H9 (cell line): ENCODE measurements at regions not wholly inside any gene's neighbourhood (a gene's known extent, or its start where the extent isn't known, plus 50 kb on each side); places are given as distances from the start of the nearest gene placed in this dataset.

Experiments
- DNase-seq: peaks from one replicate; pipeline ENCODE4 v3.0.0-alpha.2; 2017
- H2AFZ ChIP-seq: one replicate; pipeline ENCODE4 v1.6.1; 2013; ENCODE audit warnings: mild to moderate bottlenecking, low read length, control low read depth, moderate library complexity
- H2AK5ac ChIP-seq: 2 replicates; pipeline ENCODE4 v1.6.1; 2013; ENCODE audit warnings: low read length, control low read depth, mixed read lengths; ENCODE audit not compliant: insufficient read length
- H2BK120ac ChIP-seq: one replicate; pipeline ENCODE4 v1.6.1; 2013; ENCODE audit warnings: low read depth, mild to moderate bottlenecking, low read length, control low read depth, inconsistent platforms; ENCODE audit not compliant: poor library complexity, severe bottlenecking
- H2BK12ac ChIP-seq: 2 replicates; pipeline ENCODE4 v1.6.1; 2013; ENCODE audit warnings: low read length, control low read depth, mixed read lengths, low read depth; ENCODE audit not compliant: insufficient read length
- H2BK15ac ChIP-seq: 2 replicates; pipeline ENCODE4 v1.6.1; 2013; ENCODE audit warnings: low read depth, low read length, control low read depth
- H2BK20ac ChIP-seq: one replicate; pipeline ENCODE4 v1.6.1; 2013; ENCODE audit warnings: low read depth, mild to moderate bottlenecking, low read length, control low read depth, inconsistent platforms; ENCODE audit not compliant: poor library complexity, severe bottlenecking
- H2BK5ac ChIP-seq: 2 replicates; pipeline ENCODE4 v1.6.1; 2013; ENCODE audit warnings: low read length, control low read depth, mixed read lengths; ENCODE audit not compliant: insufficient read length
- H3K14ac ChIP-seq: 2 replicates; pipeline ENCODE4 v1.6.1; 2013; ENCODE audit warnings: low read length, control low read depth; ENCODE audit not compliant: insufficient read depth
- H3K18ac ChIP-seq: 2 replicates; pipeline ENCODE4 v1.6.1; 2013; ENCODE audit warnings: low read depth, mild to moderate bottlenecking, mixed read lengths, low read length, control low read depth; ENCODE audit not compliant: insufficient read length
- H3K23ac ChIP-seq: 2 replicates; pipeline ENCODE4 v1.6.1; 2013; ENCODE audit warnings: low read length, control low read depth, mixed read lengths, low read depth; ENCODE audit not compliant: insufficient read length
- H3K23me2 ChIP-seq: 2 replicates; pipeline ENCODE4 v1.6.1; 2013; ENCODE audit warnings: low read depth, mild to moderate bottlenecking, mixed read lengths, low read length, control low read depth; ENCODE audit not compliant: insufficient read length, poor library complexity, severe bottlenecking
- H3K27ac ChIP-seq: 2 replicates; pipeline ENCODE4 v1.5.1; 2013; ENCODE audit warnings: low read length, control low read depth, mixed read lengths, low read depth; ENCODE audit not compliant: insufficient read length
- H3K27me3 ChIP-seq: 2 replicates; pipeline ENCODE4 v1.6.1; 2013; ENCODE audit warnings: low read length, control low read depth, inconsistent platforms; ENCODE audit not compliant: insufficient read depth
- H3K4ac ChIP-seq: 2 replicates; pipeline ENCODE4 v1.6.1; 2013; ENCODE audit warnings: low read depth, mild to moderate bottlenecking, control low read depth, inconsistent platforms, low read length, moderate library complexity
- H3K4me1 ChIP-seq: 2 replicates; pipeline ENCODE4 v1.6.1; 2013; ENCODE audit warnings: low read length, control low read depth, inconsistent platforms; ENCODE audit not compliant: insufficient read depth
- H3K4me2 ChIP-seq: 2 replicates; pipeline ENCODE4 v1.6.1; 2013; ENCODE audit warnings: low read length, control low read depth, mixed read lengths; ENCODE audit not compliant: insufficient read length, insufficient read depth
- H3K56ac ChIP-seq: 2 replicates; pipeline ENCODE4 v1.6.1; 2013; ENCODE audit warnings: low read depth, mild to moderate bottlenecking, mixed read lengths, low read length, control low read depth; ENCODE audit not compliant: insufficient read length
- H3K79me1 ChIP-seq: 2 replicates; pipeline ENCODE4 v1.6.1; 2013; ENCODE audit warnings: low read depth, mild to moderate bottlenecking, moderate library complexity, low read length, control low read depth, inconsistent platforms; ENCODE audit not compliant: insufficient read depth, poor library complexity, severe bottlenecking
- H3K79me2 ChIP-seq: 2 replicates; pipeline ENCODE4 v1.6.1; 2013; ENCODE audit warnings: low read length, control low read depth, inconsistent platforms; ENCODE audit not compliant: insufficient read depth
- H3K9ac ChIP-seq: 2 replicates; pipeline ENCODE4 v1.6.1; 2013; ENCODE audit warnings: low read length, control low read depth, mixed read lengths; ENCODE audit not compliant: insufficient read length; ENCODE audit errors: extremely low read depth
- H3K9me3 ChIP-seq: one replicate; pipeline ENCODE4 v1.6.1; 2013; ENCODE audit warnings: low read depth, low read length, inconsistent platforms; ENCODE audit not compliant: control insufficient read depth
- H3T11ph ChIP-seq: one replicate; pipeline ENCODE4 v1.6.1; 2013; ENCODE audit warnings: mild to moderate bottlenecking, low read length, control low read depth, inconsistent platforms
- H4K20me1 ChIP-seq: one replicate; pipeline ENCODE4 v1.6.1; 2013; ENCODE audit not compliant: control insufficient read depth, insufficient read length, insufficient read depth
- H4K5ac ChIP-seq: 2 replicates; pipeline ENCODE4 v1.6.1; 2013; ENCODE audit warnings: low read depth, mild to moderate bottlenecking, mixed read lengths, low read length, control low read depth; ENCODE audit not compliant: insufficient read length
- H4K8ac ChIP-seq: replicated peaks from 2 replicates; pipeline ENCODE4 v1.6.1; 2013; ENCODE audit warnings: low read length, control low read depth, mixed read lengths, low read depth; ENCODE audit not compliant: insufficient read length
- H4K91ac ChIP-seq: 2 replicates; pipeline ENCODE4 v1.6.1; 2013; ENCODE audit warnings: low read depth, mild to moderate bottlenecking, moderate library complexity, mixed read lengths, low read length, control low read depth; ENCODE audit not compliant: insufficient read length
- H3K27ac Mint-ChIP-seq, 3 experiments: 2 replicates in 2 of 3; 3 replicates in 1 of 3; pipeline ENCODE4 v1.8.0; 2020 to 2021; ENCODE audit warnings: mixed read lengths in 3 of 3, mild to moderate bottlenecking in 1 of 3, moderate library complexity in 1 of 3
- H3K27me3 Mint-ChIP-seq: 2 replicates; pipeline ENCODE4 v1.8.0; 2021; ENCODE audit warnings: low read depth, mild to moderate bottlenecking, moderate library complexity, mixed read lengths
- H3K36me3 Mint-ChIP-seq, 3 experiments: 2 replicates in 2 of 3; 3 replicates in 1 of 3; pipeline ENCODE4 v1.8.0; 2020 to 2021; ENCODE audit warnings: low read depth in 3 of 3, mixed read lengths in 3 of 3; ENCODE audit not compliant: insufficient read depth in 1 of 3
- H3K4me1 Mint-ChIP-seq, 2 experiments: 2 replicates each; pipeline ENCODE4 v1.8.0; 2020; ENCODE audit warnings: mixed read lengths in 2 of 2
- H3K4me3 Mint-ChIP-seq, 2 experiments: 2 replicates in 1 of 2; 3 replicates in 1 of 2; pipeline ENCODE4 v1.8.0; 2020 to 2021; ENCODE audit warnings: mild to moderate bottlenecking in 2 of 2, mixed read lengths in 2 of 2, moderate library complexity in 1 of 2
- H3K9me3 Mint-ChIP-seq, 2 experiments: 2 replicates in 1 of 2; 3 replicates in 1 of 2; pipeline ENCODE4 v1.8.0; 2020; ENCODE audit warnings: mild to moderate bottlenecking in 2 of 2, mixed read lengths in 2 of 2, moderate library complexity in 1 of 2
- WGBS: extraction: QIAGEN DNeasy Blood & Tissue Kit; methylation state at CpG from one replicate; pipeline ENCODE4 v1.1.7; 2013; ENCODE audit warnings: missing lambda C conversion rate, low lambda C conversion rate, mixed read lengths; ENCODE audit not compliant: insufficient read length; ENCODE audit errors: extremely low coverage; 5-methylcytosine and 5-hydroxymethylcytosine counted together
- TF ChIP-seq, protein P1 (sequence below): fragments of 200-600 bp; sonication (generic); conservative IDR thresholded peaks from 3 replicates; pipeline ENCODE4 v1.8.0; 2021; ENCODE audit warnings: antibody characterized with exemption, mild to moderate bottlenecking

DNA sequence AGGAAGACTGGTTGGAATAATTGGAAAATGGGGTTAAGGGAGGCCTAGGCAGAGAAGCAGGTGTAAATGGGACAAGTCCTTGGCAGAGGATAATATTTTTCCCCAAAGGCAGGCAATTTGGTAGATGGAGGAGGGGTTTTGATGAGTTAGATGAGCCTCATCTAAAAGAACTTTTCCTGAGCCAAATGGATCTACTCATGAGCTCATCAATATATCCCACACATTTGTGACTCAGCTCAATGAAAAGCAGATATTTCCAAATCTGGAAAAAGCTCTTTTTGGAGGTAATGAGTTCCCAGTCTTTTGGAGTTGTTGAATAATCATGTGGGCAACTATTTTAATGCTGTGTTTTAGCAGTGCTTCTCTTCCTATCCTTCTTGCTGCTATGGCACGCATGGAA, 685.5 kb upstream of the CITED2 start:
- Histone ChIP-seq H3K79me1 (no peaks in the 10 kb centered on the region), H4K20me1 (no peaks in the 10 kb centered on the region), H4K8ac (no peak overlapping the region), H3K14ac (no peak overlapping the region), H2BK15ac (no peak overlapping the region), H3K23me2 (no peaks in the 10 kb centered on the region), H3T11ph (no peak overlapping the region), H3K79me2 (no peaks in the 10 kb centered on the region), H3K56ac (no peak overlapping the region), H3K18ac (no peak overlapping the region), H3K9ac (no peak overlapping the region), H3K9me3 (no peaks in the 10 kb centered on the region), H4K91ac (no peak overlapping the region), H2BK120ac (no peak overlapping the region), H3K27ac (no peak overlapping the region), H3K27me3 (no peaks in the 10 kb centered on the region), H4K5ac (no peak overlapping the region), H2BK5ac (no peak overlapping the region), H2BK20ac (no peak overlapping the region), H3K4me2 (no peak overlapping the region), H2BK12ac (no peak overlapping the region), H3K23ac (no peak overlapping the region), H2AFZ (no peak overlapping the region), H3K4me1 (no peaks in the 10 kb centered on the region; the same call in 1 of the 2 replicates), H3K4ac (no peak overlapping the region), H2AK5ac (no peak overlapping the region)
- H3K27ac Mint-ChIP-seq, result no peak overlapping the region
- peaks cover 0 to 4% (median 0%) of the 10 kb centered on the region in 3 experiments; a peak in 3 of 7 replicates for H3K36me3 Mint-ChIP-seq
- no peaks in the 10 kb centered on the region for H3K9me3 Mint-ChIP-seq
- WGBS, result no CpG with 5 or more reads among the region's 1 CpG
- no peak overlapping the region for H3K4me3 Mint-ChIP-seq
- TF ChIP-seq, protein P1, sequence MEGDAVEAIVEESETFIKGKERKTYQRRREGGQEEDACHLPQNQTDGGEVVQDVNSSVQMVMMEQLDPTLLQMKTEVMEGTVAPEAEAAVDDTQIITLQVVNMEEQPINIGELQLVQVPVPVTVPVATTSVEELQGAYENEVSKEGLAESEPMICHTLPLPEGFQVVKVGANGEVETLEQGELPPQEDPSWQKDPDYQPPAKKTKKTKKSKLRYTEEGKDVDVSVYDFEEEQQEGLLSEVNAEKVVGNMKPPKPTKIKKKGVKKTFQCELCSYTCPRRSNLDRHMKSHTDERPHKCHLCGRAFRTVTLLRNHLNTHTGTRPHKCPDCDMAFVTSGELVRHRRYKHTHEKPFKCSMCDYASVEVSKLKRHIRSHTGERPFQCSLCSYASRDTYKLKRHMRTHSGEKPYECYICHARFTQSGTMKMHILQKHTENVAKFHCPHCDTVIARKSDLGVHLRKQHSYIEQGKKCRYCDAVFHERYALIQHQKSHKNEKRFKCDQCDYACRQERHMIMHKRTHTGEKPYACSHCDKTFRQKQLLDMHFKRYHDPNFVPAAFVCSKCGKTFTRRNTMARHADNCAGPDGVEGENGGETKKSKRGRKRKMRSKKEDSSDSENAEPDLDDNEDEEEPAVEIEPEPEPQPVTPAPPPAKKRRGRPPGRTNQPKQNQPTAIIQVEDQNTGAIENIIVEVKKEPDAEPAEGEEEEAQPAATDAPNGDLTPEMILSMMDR, result no peak
- H3K4me1 Mint-ChIP-seq, result peaks cover 4 to 8% of the 10 kb centered on the region in 2 experiments; a peak in 3 of 4 replicates
- no peak for DNase-seq
- H3K27me3 Mint-ChIP-seq, result no peaks in the 10 kb centered on the region
